ENCODE measurements at regions not wholly inside any gene's neighbourhood (a gene's known extent, or its start where the extent isn't known, plus 50 kb on each side); places are given as distances from the start of the nearest gene placed in this dataset.

GRCh38 chr10:78526347-78526746, 492.7 kb downstream of the RPS24 start:
- no peak for DNase-seq

GRCh38 chr10:78527296-78527695, 493.6 kb downstream of the RPS24 start:
- DNase-seq: no peak

GRCh38 chr10:78528749-78529204, 495.1 kb downstream of the RPS24 start:
- peak; percentile 40 for DNase-seq

- DNase-seq: peak; percentile 89
Measured at GRCh38 chr10:78529262-78529661, 495.6 kb downstream of the RPS24 start.

GRCh38 chr10:78531088-78531487, 497.4 kb downstream of the RPS24 start:
- DNase-seq: no peak

- no peak for DNase-seq
Measured at GRCh38 chr10:78532480-78533042, 498.9 kb downstream of the RPS24 start.

GRCh38 chr10:78533098-78533497, 499.4 kb downstream of the RPS24 start:
- DNase-seq: no peak

GRCh38 chr10:78533776-78534175, 500.1 kb downstream of the RPS24 start:
- DNase-seq: no peak

GRCh38 chr10:78535716-78536218, 502.1 kb downstream of the RPS24 start:
- DNase-seq: no peak

GRCh38 chr10:78537018-78537417, 503.4 kb downstream of the RPS24 start:
- DNase-seq: no peak

GRCh38 chr10:78539247-78539766, 505.6 kb downstream of the RPS24 start:
- no peak for DNase-seq

GRCh38 chr10:78540355-78541076, 506.9 kb downstream of the RPS24 start:
- no peak for DNase-seq

GRCh38 chr10:78541481-78542140, 507.9 kb downstream of the RPS24 start:
- no peak for DNase-seq

GRCh38 chr10:78542141-78542489, 508.5 kb downstream of the RPS24 start:
- no peak for DNase-seq

- DNase-seq: no peak
Measured at GRCh38 chr10:78542521-78542920, 508.9 kb downstream of the RPS24 start.

- DNase-seq: no peak
Measured at GRCh38 chr10:78543031-78543748, 509.5 kb downstream of the RPS24 start.

- no peak for DNase-seq
Measured at GRCh38 chr10:78543749-78544362, 510.2 kb downstream of the RPS24 start.

- no peak for DNase-seq
Measured at GRCh38 chr10:78544423-78545090, 510.9 kb downstream of the RPS24 start.

GRCh38 chr10:78545756-78546155, 512.1 kb downstream of the RPS24 start:
- DNase-seq: no peak

- DNase-seq: no peak
Measured at GRCh38 chr10:78547397-78547796, 513.7 kb downstream of the RPS24 start.

- DNase-seq: no peak
Measured at GRCh38 chr10:78547905-78548304, 514.2 kb downstream of the RPS24 start.

- DNase-seq: no peak
Measured at GRCh38 chr10:78548369-78548768, 514.7 kb downstream of the RPS24 start.

Measured in NCI-H187 treated with DMSO at 0.1 percent for 48 hours (cell line).